ENCODE measurements at regions not wholly inside any gene's neighbourhood (a gene's known extent, or its start where the extent isn't known, plus 50 kb on each side); places are given as distances from the start of the nearest gene placed in this dataset.

- H3K4me1 Mint-ChIP-seq (ENCODE audit: low read depth), result peaks cover 9% of the 10 kb centered on the region
- ChIA-PET POLR2A (interaction anchor here (0.6 to 1.3 kb wide), 2 partner anchors 23 to 322 kb away, joined by 3 read pairs; no protein-coding TSS in a partner anchor), CTCF (interaction anchor here (1.8 kb wide), 1 partner anchor 19 kb away, joined by 5 read pairs; no protein-coding TSS in a partner anchor)
- peak; percentile 28 for DNase-seq
- no peak overlapping the region for H3K4me3 Mint-ChIP-seq
- no peak overlapping the region for H3K27ac Mint-ChIP-seq
- intact Hi-C loops (cut with micrococcal nuclease), result no loop called here
- ATAC-seq, result no peak
- TF ChIP-seq, protein P1, sequence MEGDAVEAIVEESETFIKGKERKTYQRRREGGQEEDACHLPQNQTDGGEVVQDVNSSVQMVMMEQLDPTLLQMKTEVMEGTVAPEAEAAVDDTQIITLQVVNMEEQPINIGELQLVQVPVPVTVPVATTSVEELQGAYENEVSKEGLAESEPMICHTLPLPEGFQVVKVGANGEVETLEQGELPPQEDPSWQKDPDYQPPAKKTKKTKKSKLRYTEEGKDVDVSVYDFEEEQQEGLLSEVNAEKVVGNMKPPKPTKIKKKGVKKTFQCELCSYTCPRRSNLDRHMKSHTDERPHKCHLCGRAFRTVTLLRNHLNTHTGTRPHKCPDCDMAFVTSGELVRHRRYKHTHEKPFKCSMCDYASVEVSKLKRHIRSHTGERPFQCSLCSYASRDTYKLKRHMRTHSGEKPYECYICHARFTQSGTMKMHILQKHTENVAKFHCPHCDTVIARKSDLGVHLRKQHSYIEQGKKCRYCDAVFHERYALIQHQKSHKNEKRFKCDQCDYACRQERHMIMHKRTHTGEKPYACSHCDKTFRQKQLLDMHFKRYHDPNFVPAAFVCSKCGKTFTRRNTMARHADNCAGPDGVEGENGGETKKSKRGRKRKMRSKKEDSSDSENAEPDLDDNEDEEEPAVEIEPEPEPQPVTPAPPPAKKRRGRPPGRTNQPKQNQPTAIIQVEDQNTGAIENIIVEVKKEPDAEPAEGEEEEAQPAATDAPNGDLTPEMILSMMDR (IDR thresholded peaks at IDR 0.05), result no peak
- peaks cover 34% of the 10 kb centered on the region for H3K27me3 Mint-ChIP-seq
- no peaks in the 10 kb centered on the region for H3K9me3 Mint-ChIP-seq
- no peaks in the 10 kb centered on the region for H3K36me3 Mint-ChIP-seq (ENCODE audit: low read depth)
These were observed 177.0 kb downstream of the RGS9 start for GRCh38 chr17:65314212-65314611.

GRCh38 chr17:65312718-65313377 is 175.7 kb downstream of the RGS9 start:
- H3K27ac Mint-ChIP-seq, result no peak overlapping the region
- peaks cover 9% of the 10 kb centered on the region for H3K4me1 Mint-ChIP-seq (ENCODE audit: low read depth)
- intact Hi-C loops (cut with micrococcal nuclease), result no loop called here
- ChIA-PET CTCF (interaction anchor here (1.3 kb wide), 1 partner anchor 478 kb away, joined by 3 read pairs; no protein-coding TSS in a partner anchor), POLR2A (interaction anchor here (1.1 kb wide), 1 partner anchor 314 kb away, joined by 3 read pairs; no protein-coding TSS in a partner anchor)
- TF ChIP-seq, protein P1 (IDR thresholded peaks at IDR 0.05), result no peak
- H3K27me3 Mint-ChIP-seq, result peaks cover 37% of the 10 kb centered on the region
- H3K9me3 Mint-ChIP-seq, result no peaks in the 10 kb centered on the region
- H3K36me3 Mint-ChIP-seq (ENCODE audit: low read depth), result no peaks in the 10 kb centered on the region
- DNase-seq, result no peak
- ATAC-seq, result no peak
- H3K4me3 Mint-ChIP-seq, result no peak overlapping the region

DNA sequence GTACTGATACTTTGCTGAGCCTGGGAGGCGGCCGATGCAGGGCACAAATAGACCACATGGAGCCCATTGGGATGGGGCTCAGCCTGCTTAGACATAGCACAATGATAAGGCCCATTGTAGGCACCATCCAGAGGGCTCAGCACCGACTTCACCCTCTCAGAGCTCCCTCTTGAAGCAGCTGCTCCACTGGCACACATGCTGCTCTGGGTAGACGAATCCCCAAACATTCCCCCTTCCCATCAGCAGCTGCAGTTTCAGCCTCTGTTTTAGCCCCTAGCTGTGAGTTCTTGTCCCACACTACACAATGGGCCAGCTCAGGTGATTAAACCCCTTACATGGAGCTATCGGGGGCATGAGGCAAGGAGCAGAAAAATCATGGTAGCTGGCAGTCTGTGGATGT is 174.1 kb downstream of the RGS9 start:
- Mint-ChIP-seq H3K4me1 (ENCODE audit: low read depth) (peaks cover 5% of the 10 kb centered on the region), H3K27ac (no peak overlapping the region), H3K4me3 (no peak overlapping the region), H3K9me3 (no peaks in the 10 kb centered on the region), H3K36me3 (ENCODE audit: low read depth) (no peaks in the 10 kb centered on the region), H3K27me3 (peaks cover 37% of the 10 kb centered on the region)
- TF ChIP-seq, protein P1 (IDR thresholded peaks at IDR 0.05), result no peak
- CTCF ChIA-PET, result no interaction called here
- intact Hi-C loops (cut with micrococcal nuclease), result no loop called here
- POLR2A ChIA-PET, result no interaction called here
- no peak for ATAC-seq
- no peak for DNase-seq

- Mint-ChIP-seq H3K4me3 (no peak overlapping the region), H3K27ac (no peak overlapping the region), H3K4me1 (ENCODE audit: low read depth) (no peaks in the 10 kb centered on the region), H3K36me3 (ENCODE audit: low read depth) (no peaks in the 10 kb centered on the region), H3K27me3 (peaks cover 22% of the 10 kb centered on the region), H3K9me3 (no peaks in the 10 kb centered on the region)
- ATAC-seq (no peak), DNase-seq (no peak)
- ChIA-PET POLR2A (no interaction called here), CTCF (interaction anchor here (0.7 kb wide), 1 partner anchor 17 kb away, joined by 3 read pairs; no protein-coding TSS in a partner anchor)
- TF ChIP-seq, protein P1 (IDR thresholded peaks at IDR 0.05), result no peak
- intact Hi-C loops (cut with micrococcal nuclease), result no loop called here
These were observed 170.8 kb downstream of the RGS9 start for GRCh38 chr17:65307961-65308316.

- DNase-seq, result no peak
- Mint-ChIP-seq H3K4me1 (ENCODE audit: low read depth) (no peaks in the 10 kb centered on the region), H3K27me3 (peaks cover 21% of the 10 kb centered on the region), H3K36me3 (ENCODE audit: low read depth) (no peaks in the 10 kb centered on the region), H3K4me3 (no peak overlapping the region), H3K27ac (no peak overlapping the region), H3K9me3 (no peaks in the 10 kb centered on the region)
- intact Hi-C loops (cut with micrococcal nuclease), result no loop called here
- TF ChIP-seq, protein P1 (IDR thresholded peaks at IDR 0.05), result no peak
- ChIA-PET POLR2A (no interaction called here), CTCF (no interaction called here)
- ATAC-seq, result no peak
These were observed 170.2 kb downstream of the RGS9 start for GRCh38 chr17:65307081-65307960.

All from activated CD8-positive, alpha-beta T cell treated with anti-CD3 and anti-CD28 coated beads for 36 hours (primary cell).